NCI-H2081 treated with DMSO at 0.1 percent for 48 hours (cell line): ENCODE measurements at regions not wholly inside any gene's neighbourhood (a gene's known extent, or its start where the extent isn't known, plus 50 kb on each side); places are given as distances from the start of the nearest gene placed in this dataset.

ENCODE experiments used
- DNase-seq: peaks from one replicate; lab custom pipeline; 2025; lab: John Stamatoyannopoulos, UW

DNA sequence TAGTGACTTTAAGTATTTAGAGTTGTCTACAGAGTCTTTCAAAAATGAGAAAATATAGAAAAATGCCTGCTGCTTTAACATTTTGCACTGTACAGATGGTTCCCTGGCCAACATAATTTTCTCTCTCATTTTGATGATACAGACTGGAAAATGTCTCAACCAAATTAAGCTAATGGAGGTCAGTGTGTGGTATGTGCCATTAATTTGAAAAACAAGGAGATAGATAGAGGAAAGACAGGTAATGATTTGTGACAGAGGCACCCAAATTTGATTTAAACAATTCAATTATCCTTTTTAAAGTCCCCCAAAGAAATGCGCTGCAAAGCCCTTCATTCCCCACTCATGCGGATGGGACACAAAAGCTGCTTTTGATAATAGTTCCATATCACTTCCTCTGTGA, 140.0 kb downstream of the ASCL1 start:
- no peak for DNase-seq

DNA sequence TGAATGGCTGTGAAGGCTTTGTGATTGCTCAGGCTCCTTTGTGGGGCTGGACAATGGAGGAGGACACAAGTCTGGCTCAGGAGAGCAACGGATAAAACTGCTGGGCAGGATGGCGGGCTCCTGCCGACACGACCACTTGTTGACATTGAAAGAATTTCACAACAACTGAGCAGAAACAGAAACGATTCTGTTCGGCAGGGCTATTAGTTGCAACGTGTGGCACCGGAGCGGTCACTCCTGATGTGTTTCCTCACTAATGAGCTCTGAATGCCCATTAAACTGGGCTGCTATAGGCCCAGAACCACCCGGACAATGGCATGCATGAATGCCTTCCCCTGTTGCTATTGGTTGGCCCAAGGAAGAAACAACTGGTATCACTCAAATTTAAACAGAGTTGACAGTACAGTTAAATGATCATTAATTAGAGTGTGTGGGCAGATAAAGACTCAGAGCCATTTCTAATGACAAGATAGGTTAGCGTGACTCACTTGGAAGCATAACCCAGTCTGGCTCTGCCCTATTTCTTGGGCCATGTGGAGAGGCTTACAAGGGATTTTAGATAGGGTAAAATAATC, 142.9 kb downstream of the ASCL1 start:
- no peak for DNase-seq

DNA sequence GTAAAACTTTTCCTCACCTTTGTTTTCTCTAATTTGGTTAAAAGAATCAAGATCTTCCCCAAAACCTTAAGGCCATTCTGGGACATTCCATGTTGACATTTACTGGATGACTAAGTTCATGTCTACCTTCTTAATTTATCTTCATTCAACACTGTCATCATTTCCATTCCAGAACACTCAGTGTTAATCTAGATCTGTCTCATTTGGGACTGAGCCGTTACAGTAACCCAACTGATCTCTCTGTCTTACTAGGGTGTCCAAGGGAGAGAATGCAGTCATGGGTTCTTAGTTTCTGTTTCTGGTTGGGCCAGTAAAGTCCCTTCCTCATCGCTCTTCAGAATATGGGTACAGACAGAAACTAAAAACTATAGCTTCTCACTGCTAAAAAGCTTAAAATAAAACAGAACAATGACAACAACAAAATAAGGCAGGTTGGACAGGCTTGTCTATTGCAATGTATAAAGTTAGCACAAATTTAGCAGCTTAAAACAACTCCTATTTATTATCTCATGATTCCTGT, 144.8 kb downstream of the ASCL1 start:
- no peak for DNase-seq

DNA sequence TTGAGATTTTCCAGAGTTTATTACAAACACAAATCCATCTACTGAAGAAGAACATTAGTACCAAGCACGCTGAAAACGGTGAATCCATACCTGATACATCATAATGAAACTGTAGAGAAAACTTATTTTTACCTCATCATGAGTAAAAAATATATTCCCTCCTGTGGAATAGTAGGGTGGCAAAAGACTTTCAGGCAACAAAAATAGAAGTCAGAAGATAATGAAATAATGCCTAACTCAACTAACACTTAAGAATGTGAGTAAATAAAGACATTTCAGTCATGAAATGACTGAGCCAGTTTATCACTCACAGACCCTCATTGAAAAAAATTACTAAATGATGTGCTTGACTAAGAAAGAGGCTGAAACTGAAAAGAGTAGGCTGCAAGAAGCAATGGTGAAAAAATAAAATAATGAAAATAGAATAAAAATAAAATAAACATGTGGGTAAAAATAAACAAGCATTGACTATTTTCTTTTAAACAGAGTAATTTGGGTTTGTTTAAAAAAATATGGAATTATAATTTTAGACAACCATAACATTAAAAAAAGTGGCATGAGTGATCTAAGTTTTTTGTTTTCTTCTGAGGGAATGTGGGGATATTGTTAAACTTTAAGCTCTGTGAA, 148.6 kb downstream of the ASCL1 start:
- no peak for DNase-seq

DNA sequence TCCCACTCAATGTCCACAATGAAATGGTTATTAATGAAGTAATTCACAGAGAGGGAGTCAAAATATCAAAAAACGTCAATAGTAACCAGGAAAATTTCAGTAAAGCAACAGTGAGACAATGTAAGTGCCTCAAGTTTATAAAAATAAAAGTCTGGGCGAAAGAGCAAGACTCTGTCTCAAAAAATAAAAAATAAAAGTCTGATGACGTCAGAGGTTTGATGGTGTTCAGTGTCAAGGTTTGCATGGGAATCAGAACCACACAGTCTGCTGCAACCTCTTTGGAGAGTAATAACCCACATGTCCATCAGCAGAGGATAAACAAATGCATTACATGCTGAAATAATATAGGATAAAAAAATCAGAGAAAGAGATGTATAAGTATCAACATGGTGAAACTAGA, 152.4 kb downstream of the ASCL1 start:
- DNase-seq, result no peak

DNA sequence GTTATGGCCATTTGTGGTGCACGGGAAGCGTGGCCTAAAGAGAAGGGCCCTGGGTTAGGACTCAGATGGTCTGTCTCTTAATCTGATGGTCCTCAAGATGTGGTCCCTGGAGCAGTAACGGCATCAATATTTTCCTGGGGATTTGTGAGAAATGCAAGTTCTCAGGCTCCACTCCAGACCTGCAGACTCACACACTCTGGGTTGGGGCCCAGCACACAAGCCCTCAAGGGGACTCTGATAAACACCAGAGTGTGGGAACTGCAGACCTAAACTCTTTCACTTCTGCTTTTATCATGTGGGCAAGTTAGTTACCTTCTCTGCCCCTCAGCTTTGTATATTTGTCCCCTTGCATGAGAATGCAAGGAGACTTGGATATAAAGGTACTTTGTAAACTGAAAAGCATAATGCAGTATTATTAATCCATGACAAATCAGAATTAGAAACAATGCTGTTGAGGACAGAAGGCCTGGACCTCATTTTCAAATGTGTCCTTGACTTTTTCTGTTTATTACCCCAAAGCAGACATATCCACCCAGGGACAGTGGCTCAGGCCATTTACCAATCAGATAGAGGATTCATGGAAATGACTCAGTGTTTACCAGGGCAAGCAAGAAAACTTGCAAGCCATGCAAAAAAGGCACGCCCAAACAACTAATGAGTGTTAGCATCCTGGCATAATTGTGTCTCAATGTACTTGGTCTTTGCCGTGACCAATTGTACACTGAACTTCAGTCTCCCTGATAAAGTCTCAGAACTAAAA, 157.0 kb downstream of the ASCL1 start:
- no peak for DNase-seq

DNA sequence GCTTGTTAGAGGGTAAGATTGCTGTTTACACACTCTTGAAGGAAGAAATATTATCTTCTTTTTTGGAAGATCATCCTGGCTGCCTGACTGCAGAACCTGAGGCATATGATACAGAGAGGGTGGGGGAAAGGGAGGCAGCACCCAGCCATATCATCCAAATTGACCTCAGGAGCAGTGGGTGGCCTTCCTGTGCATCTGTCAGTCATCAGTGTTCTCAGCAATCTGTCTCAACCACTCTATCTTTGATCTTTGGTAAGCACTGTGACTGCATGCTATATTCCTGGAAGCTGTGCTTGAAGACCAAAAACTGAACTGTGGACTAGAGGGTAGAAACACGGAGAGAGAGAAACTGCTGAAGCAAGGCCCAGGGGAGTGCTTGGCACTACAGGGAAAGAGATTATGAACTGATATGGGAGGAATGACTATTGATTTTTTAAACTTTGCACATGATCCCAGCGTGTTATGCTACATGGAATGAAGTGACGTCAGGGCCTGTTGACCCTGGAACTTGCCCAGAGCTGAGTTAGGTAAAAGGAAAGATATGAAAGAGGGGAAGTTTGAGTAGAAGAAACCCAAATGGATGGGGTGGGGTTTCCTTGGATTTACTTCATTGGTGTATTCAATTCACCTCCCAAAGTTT, 171.5 kb downstream of the ASCL1 start:
- DNase-seq, result no peak

DNA sequence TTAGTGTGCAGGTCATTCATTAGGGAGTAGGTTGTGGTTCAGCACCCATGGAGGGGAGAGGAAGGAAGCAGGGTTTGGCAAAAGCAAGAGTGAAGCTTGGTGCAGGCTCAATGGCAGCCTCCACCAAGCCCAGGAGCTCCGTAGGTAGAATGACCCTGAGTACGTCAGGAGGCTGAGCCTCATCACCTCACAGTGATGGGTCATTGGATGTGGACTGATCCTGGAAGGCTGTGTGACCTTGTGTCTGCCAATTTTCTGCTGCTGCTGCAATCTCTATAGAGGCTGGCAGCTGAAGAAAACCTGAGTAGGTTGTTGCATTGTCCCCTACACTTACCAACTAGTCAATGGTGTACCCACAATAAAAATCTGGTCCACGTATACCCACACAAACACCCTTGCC, 173.1 kb downstream of the ASCL1 start:
- no peak for DNase-seq

DNA sequence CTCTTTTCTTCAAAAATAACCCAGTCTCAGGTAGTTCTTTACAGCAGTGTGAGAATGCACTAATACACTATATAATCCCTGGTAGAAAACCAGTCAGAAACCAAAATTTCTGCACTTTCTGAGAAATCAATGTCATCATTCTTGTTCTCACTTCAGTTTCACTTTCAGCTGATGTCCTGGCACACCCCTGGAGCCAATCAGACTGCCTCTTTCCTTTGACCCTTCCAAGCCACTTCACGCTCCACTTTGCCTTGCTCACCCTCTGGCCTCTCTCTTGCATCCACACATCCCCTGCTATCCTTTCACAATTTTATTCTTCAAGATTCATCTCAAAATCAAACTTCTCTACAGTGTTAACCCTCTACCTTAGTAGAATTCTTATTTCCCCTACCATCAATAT, 181.1 kb downstream of the ASCL1 start:
- no peak for DNase-seq

DNA sequence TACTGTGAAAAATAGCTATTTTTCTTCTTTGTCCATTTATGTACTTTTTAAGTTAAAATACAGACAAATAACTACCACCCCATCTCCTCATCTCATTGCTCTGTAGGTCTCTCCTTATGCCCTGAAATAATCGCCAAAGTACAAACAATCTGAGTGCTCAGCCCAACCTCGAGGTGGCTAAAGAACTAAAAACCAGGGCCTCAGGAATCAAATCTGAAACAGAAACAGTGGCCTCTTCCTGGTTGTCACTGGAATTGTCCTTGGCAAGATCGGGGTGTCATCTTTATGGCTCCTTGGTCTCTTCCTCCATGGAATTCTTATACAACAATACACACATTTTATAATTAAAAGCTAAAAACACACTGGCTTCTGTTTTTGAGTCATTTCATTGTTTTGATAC, 182.4 kb downstream of the ASCL1 start:
- no peak for DNase-seq

DNA sequence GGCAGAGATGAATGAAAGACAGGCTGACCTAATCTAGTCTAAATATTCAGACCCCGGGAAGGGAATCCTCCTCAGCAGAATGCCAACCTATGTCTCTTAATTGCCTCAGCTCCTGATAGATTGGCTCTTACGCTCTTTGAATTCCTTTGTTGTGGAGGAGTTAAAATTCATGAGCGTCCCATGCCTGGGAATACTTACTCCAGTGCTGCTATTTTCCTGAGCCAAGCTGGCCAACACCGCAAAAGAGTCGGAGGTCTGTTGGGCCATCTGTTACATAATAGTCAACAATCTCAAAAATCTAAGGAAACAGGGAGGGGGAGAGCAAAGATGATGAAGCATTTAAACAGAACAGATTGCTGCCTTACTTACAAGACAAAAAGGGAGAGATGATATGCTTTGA, 182.8 kb downstream of the ASCL1 start:
- DNase-seq, result no peak

DNA sequence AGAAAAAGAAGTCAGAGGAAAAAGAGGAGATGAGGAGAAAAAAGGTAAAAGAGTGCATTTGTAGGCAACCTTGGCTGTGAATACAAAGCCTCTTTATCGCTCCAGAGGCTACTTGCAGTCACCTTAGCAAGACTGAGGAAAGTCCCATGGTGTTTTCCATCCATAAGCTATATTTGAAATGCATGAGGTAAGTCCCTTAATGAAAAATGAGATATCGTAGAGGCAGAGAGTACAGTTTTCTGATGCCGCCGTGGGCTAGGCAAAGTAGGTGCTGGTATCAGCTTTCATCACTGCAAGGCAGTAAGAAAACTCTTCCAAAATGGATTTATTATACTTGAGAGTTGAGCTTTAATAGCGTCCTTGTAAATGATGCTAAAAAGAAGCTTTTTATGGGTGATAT, 186.8 kb downstream of the ASCL1 start:
- no peak for DNase-seq

DNA sequence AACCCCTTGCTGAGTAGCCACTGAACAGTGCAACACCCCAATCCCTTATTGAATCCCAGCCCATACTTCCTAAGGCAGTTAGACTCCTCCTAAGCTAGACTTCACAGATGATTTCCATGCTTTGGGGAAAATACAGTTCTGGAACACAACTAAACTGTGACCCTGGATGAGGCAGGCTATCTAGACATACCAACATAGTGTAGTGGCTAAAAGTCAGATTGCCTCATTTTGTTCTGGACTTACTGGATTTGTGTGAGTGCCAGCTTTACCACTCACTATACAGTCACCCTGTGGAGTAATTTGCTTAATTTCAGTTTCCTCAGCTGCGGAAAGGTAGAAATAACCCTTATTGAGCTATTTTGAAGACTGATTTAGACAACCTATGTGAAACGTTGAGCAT, 203.1 kb downstream of the ASCL1 start:
- no peak for DNase-seq

DNA sequence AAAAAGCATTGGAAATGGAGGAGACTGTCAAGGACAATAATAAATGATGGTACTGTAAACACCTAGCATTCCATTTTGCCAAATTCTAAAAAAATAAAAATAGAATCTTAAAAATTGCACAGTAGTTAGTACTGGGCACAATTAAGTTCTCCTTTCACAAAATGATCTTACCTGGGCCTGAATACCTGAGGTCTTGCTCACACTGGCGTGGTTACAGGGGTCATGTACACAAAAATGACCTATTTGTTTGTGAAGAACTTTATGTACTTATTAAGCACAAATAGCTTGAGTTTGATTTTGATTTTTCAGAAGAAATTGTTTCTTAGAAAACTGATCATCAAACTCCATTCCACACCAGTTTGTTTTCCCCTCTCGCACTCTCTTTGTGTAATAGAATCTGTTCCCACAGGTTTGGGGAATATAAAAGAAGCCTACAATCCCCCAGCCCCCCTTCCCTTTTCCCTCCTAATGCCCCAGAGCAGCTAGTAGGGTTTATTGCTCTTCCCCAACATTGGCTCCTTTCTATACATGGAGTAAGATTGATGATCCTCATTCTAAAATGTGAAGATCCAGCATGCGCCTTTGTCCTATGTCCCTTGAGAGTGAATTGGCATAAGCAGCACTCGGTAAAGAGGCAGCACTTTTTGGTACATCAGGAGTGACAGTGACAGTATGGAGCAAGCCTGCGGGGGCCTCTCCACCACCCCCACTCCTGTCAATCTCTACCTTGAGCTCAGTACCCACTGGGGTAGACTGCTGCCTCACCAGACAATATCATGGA, 204.3 kb downstream of the ASCL1 start:
- no peak for DNase-seq

DNA sequence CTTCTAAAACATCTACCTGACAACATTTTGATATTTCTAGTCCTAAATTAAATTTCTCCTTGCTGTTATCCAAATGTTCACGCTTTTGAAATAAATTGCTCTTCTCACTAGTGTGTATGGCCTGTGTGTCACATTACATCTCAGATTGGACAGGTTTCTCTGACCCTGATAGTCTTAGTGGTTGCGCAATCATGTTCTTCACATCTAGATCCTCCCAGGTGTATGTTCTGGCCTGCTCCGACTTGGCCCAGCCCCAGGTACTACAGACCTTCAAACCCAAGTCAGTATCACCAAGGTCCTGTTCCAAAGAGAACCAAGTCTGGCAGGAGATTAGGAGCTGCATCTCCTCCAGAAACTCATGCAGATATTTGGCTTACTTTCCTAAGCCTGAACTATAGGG, 209.5 kb downstream of the ASCL1 start:
- no peak for DNase-seq

DNA sequence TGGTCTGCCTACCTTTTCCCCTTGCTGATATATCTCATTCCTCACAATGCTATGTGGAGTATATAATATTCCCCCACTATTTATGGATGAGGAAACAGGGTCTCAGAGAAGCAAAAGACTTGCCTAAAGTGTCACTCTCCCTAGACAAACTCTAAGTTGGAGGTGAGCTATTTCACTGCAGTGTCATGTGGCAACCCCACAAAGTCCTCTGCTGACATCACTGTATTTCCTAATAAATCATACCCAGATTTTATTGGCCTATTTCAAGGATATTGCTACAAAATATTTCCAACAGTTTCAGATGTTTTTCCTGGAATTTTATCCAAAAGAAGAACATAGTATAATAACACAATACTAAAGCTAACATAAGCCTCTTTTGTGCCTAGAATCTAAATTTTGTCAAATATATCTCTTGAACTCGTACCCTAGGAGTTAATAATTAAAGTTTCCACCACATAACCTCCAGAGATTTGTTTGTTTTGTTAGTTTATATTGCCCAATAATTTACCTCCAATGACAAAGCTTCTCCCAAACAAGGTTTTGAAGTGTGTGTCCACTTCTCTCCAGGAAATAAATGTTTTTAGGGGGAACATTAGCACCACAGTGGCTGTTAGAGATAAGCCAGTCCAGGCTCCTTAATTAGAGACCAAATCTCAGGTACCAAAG, 215.1 kb downstream of the ASCL1 start:
- DNase-seq, result no peak

DNA sequence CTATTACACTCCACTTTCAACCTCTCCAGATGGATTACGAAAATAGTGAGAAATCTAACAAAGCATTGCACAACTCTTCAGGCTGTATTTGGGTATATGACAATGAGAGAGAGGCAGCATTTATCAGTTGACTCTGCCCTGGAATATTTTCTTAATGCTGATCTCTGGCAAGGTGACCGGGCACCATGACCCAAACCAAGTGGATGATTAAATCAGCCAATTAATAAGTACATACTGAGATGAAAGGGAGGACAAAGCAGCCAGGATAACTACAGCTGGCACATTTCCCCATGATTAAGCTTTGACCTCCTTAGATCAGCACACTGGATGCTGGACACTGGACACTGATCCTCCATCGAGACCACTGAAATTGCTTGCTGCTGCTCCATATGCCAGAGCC, 218.2 kb downstream of the ASCL1 start:
- no peak for DNase-seq

DNA sequence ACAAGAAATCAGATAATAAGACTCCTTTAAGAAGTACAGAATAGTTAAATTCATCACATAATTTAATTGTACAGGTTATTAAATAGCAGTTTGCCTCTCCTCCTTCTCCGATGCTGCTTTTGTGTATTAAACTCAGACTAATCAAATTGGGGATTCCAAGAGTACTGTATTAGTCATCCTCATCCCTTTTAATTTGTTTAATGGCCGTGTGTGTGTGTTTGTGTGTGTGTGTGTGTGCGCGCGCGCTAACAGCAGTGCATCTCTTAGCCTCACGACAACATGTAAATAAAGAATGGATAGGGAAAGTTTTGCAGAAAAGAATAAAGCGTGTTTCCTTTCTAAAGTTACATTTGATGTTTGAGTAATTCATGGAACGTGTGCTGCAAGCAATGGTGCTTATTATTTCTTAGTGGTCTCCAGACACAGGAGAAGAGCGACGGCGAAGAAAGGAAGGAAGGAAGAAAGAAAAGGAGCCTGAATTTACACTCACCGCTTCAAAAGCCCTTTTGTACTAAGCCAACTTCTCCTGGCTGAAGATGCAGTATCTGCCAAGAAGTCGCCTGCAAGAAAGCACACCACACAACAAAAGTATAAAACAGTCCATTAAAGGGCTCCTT, 220.3 kb downstream of the ASCL1 start:
- no peak for DNase-seq

DNA sequence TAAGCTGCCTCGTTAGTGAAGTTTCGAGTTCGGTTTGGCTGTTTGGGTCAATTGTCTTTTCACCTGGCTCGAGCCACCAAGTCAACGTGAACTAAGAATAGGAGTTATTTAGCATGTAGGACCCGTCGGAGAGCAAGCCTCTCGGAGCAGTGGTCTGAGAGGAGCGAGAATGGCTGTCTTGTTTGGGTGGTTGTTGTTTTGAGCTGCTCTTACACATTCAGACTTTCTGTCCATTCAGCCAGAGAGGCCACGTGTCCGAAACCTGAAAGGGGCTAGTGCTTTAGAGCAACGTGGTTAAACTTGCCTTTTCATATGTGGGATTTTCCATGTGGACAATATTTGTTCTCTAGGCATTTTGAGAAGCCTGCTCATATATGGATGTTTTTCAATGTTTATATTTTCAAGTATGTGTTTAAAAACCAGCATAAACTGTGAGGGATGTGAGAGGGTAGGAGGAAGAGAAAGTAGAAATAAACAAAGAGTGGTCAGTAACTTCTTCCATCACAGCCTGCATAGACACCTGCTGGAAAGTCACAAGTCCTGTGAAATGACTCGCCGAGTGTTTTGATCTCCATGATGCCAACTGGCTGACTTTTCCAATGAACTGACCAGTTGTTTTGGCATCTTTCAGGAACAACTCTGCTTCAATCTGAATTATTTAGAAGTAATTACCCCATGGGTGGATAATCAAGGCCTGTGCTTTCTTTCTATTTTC, 221.0 kb downstream of the ASCL1 start:
- DNase-seq, result no peak

DNA sequence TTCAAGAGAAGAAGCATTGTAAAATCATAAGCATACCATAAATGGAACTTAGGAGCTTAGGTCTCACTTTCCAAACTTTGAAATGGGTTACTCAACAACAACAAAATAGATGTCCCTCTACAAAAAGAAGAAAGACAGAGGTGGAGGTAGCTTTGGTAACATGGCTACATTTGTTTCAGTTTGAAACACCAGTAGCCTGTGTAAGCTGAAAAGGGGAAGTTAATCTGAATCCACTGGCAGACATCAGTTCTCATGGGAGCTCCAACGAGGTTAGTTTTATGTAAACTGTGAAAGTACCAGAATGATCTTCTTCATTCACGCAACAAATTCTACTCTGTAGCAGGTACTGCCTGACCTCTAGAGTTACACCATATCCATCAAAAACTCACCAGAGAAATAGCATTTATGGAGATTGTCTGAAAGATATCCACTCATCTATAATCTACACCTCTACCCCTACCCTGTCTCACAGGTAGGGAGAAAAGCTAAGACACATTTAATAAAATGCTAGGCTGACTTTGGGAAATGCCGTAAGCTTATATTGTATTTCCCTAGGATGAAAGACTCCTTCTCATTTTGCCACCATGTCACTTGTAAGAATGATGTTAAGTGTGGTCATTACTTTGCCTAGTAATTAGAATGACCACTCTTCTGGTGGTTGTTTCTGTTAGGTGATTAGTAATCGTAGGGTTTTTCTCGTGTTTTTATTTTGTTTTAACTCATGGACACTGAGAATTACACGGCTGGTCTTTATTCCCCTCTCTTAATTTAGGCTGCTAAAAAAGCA, 224.1 kb downstream of the ASCL1 start:
- no peak for DNase-seq
